ENCODE measurements at regions not wholly inside any gene's neighbourhood (a gene's known extent, or its start where the extent isn't known, plus 50 kb on each side); places are given as distances from the start of the nearest gene placed in this dataset.
"Not testable (repeated sequence)": the region's sequence is repeated elsewhere in the genome, so short reads cannot be mapped to it uniquely, and the experiment has no call there.

GRCh38 chr16:29327631-29328408, 78.7 kb downstream of the NPIPB11 start:
- not testable (repeated sequence) for DNase-seq

- DNase-seq = not testable (repeated sequence)
These were observed 80.1 kb downstream of the NPIPB11 start for GRCh38 chr16:29326164-29327125.

- DNase-seq = not testable (repeated sequence)
These were observed 82.8 kb downstream of the NPIPB11 start for GRCh38 chr16:29323725-29324124.

DNA sequence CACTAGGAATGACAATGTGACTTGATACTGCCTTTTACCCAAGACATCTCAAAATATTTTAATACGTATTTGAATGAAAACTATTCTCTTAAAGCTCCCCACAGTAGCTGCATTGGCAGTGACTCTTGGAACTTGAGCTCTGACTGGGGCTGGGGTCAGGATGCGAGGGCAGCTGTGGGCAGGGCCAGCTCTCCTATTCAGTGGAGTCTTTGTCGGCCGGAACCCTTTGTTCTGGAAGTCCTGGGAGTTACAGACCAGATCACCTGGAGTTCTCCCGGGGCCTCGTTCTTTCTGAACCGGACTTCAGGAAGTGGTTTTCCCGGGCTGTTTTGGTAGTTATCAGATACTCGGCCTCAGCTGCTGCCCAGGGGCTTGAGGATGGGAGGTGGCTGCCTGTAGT, 84.9 kb downstream of the NPIPB11 start:
- DNase-seq = no peak

DNA sequence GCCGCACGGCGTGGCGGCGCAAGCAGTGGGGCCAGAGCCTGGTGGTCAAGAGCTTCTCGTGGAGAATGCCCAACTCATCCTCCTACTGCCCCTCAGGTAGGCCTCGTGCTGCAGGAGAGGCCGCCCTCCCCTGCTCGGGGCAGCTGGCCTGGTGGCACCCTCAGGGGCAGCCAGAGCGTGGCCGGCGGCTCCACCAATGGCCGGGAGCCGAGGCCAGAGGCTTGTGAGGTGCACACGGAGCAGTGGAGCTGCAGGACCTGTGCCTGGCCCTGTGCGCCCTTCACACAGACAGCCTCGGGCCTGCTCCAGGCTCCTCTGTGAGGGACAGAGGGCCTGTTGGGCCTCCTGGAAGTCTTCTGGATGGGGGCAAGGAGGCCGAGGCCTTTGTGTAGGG, 85.5 kb downstream of the NPIPB11 start:
- no peak for DNase-seq

DNA sequence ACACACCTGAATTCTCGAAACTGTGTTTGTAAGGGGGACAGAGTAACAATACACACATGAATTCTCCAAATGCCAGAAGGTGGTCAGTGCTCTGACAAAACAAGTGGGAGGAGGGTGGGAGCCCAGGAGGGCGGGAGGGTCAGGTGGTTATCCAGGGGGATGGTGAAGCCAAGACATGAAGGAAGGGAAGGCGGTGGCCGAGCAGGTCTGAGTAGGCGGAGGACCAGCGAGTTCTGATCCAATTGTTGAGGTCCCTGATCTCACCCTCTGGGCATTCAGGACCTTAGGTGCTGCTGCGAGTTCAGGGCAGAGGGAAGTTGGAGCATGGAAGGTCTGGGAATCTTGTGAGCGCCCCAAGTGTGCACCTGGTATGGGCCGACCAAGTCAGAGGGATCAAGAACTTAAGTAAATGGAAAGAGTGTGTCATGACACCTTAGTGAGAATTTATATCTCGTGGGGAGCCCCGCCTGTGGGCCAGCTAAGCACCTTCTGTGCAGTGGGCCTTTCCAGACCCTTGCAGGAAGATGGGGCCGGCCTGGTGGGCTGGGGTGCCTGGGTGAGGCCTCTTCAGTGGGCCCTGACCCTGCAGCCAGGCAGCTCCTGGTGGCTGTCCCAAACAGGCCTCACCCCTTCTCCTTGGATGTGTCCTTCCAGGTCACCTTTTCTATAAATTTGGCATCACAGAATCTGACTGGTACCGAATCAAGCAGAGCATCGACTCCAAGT, 86.1 kb downstream of the NPIPB11 start:
- DNase-seq = no peak

GRCh38 chr16:29319726-29320125, 86.8 kb downstream of the NPIPB11 start:
- DNase-seq = no peak

GRCh38 chr16:29318561-29318968, 87.9 kb downstream of the NPIPB11 start:
- DNase-seq = not testable (repeated sequence)

DNA sequence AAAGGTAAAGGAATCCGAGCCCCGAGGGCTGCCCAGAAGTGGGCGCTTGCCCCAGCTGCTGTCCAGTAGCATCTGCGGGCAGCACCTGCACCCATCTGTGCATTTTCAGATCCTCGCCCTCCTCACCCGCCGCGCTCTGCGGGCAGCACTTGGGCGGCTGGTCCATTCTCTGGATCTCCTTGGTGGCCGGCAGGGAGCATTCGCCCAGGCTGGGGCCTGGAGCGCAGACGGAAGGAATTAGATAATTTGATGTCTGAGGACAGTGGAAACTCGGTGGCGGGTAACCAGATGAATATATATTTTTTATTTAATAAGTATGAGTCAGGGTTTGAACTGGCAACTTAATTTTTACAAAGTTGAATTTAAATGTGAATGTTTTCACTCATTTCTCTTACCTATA, 88.5 kb downstream of the NPIPB11 start:
- DNase-seq = no peak

DNA sequence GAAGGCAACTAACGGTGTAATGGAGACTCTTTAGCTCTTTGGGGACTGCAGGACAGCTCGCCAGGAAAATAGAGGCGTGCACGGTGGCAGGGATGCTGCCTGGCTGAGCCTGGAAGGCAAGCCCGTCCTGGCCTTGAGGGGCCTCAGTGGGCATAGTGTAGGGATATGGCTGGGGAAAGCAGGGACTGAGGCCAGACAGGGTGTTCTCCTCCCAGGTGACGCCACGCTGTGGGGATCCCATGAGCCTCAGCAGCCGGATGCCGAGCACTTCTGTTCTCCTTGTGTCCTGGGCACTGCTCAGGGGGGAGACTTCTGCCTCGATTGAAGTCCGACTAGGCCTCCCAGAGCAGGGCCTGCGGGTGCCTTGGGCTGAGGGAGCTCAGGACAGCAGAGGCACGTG, 89.2 kb downstream of the NPIPB11 start:
- no peak for DNase-seq

- no peak for DNase-seq
These were observed 89.7 kb downstream of the NPIPB11 start for GRCh38 chr16:29316761-29317183.

DNA sequence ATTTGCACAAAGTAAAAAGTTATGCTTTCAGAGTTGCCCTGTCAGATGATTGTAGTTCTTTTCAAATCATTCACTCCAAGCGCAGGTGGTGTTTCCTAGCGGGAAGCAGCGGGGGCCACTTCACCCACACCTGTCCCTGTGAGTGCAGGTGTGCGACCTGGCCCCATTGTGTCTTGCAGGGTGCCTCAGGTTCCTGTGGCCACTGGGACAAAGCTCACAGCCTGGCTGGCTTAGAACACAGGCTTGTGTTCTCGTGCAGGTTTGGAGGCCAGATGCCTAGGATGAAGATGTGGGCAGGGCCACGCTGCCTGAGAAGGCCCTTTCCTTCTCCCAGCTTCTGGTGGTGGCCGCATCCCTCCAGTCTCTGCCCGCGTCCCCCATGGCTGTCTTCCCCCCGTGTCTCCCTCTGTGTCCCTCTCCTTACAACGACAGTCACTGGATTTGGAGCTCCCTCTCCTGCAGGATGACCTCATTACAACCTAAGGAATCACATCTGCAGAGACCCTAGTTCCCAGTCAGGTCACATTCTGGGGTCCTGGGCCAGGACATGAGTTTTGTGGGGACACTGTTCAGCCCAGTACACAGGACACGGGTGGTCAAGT, 90.5 kb downstream of the NPIPB11 start:
- DNase-seq = no peak

GRCh38 chr16:29315046-29315445, 91.5 kb downstream of the NPIPB11 start:
- DNase-seq = no peak

DNA sequence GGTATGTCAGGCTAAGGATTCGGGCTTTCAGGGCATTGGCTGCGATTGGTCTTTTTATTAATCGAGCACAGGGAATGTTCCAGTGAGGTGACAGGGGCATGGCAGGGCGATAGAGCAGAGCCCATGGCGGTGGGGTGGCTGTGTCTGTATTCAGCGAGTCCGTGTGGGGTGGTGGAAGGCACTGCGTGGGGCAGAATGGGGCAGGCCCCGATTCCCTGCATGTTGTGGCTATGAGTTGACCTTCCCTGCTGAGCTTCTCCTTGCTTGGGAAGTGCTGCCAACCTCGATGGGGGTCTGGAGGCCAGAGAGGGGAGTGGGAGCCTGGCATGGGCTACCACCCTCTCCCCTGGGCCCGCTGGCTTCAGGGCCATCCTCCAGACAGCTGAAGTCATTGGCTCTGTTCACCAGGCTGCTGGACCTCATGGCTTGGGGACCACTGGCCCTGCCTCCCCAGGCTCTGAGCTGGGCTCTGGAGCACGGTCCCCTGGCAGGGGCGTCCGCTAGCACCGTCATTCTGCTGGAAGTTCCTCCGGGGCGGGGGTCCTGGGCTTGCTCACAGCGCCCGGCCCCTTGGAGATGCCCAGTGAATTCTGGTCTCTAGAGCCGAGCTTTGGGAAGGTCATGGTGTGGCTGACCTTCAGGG, 92.1 kb downstream of the NPIPB11 start:
- no peak for DNase-seq

DNA sequence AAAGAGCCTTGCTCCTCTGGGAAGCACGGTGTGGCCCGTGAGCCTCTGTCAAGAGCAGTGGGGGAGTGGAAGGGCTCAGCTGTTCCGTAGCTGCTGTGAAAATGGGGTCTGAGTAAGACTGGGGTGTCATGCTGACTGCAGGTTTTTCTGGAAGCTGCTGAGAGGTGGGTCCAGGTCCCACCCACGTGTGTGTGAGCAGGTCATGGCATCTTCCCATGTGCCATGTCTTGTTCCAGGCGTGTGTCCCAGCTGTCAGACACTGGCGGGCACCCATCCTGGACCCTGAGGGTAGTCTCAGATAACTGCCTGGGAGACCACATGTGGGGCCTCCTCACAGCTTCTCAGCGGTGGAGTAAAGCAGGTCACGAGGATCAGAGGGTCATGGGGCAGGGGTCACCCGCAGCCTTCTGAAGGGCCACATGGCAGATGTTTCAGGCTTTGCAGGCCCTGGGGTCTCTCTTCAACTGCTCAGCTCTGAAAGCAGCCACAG, 92.9 kb downstream of the NPIPB11 start:
- no peak for DNase-seq

DNA sequence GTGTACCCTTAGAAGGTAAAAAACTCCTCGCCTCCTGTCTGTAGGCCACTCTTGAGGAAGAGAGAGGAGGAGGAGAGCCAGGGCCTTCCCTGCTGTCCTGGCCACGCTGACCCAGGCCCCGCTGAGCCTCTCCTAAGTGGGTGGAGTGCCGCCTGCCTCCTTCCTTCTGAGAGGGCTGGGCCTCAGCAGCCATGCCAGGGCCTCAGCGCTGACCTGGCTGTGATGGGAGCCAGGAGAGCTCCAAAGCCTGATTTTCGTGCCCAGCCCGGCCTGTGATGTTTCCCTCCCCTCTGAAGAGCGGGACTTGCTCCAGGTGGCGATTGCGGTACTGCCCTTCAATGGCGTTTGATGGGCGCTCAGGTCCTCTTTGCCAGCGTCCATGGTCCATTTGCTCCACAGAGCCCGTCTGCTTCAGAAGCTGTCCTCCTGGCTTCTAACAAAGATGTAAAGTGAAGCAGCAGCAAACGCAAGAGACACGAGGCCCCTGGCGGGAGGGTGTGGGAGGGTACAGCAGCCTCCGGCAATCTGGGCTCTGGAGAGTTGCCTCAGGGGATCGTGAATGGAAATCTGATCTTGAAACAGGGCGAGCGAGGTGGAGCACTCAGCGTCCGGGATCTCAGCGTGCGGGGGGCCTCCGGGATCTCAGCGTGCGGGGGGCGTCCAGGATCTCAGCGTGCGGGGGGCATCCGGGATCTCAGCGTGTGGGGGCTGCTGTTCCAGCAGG, 93.5 kb downstream of the NPIPB11 start:
- DNase-seq = no peak

- DNase-seq = not testable (repeated sequence)
These were observed 94.2 kb downstream of the NPIPB11 start for GRCh38 chr16:29312345-29312675.

DNA sequence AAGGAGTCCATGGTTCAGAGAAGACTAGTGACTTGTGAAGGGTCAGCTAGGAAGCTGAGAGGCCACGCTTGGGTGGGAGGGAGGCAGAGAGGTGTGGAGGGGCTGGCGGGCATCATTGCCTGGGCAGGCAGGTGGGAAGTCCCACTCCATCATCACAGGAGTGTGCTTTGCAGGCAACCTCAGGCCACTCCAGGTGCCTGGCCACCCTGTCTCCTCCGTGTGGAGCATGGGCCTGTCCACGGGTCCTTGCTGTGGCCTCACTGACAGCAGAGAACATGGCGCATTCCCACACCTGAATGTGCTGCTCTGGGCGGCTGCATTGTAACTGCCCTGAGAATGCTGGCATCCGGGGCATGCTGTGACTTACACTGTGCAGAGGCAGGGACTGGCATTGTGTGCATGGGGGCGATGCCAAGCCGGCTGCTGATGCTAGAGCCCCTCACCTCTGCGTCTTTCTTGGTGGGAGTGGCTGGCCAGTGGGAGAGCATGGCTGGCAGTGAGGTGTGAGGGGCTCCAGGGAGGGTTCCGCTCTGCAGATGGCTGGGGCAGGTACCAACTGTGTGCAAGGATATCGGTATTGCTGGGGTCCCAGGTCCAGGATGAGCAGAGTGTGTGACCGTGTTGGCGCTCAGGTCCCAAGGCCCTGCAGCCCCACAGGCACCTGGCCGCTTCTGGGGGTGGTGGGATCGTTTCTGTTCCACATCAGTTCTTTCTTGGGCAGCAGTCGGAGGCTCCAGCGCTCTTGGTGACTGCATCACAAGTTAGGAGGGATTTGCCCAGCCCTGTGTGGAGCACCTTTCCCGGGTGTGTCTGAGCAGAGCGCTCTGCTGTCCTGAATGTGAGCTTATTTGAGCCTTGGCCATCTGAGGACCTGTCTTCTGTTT, 94.8 kb downstream of the NPIPB11 start:
- no peak for DNase-seq

DNA sequence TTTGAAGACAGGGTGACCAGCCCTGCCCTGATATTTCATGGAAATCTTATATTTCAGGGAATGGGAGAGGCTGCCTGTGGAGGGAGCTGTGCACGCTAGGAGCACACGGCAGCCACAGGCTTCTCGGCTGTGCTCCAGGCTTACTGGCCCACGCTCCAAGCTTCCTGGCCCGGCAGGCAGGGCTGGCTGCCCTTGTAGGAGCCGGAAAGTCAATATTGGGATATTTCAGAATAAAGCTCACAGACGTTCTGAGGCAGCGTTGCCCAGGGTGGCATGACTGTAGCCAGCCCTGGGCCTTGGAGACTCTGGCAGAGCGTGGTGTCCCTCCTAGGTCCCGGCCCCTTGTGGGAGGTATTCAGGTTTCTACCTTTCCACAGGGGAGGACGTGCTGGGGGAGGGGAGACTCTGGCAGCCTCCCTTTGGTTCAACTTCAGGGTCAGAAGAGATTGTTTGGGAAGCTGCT, 95.6 kb downstream of the NPIPB11 start:
- DNase-seq = no peak

GRCh38 chr16:29310243-29310642, 96.3 kb downstream of the NPIPB11 start:
- DNase-seq = not testable (repeated sequence)

Measured in hematopoietic multipotent progenitor cell treated with erythropoietin and hydrocortisone succinate and interleukin-3 and kit ligand, for 8 days (in vitro differentiated cells).